WI38 (cell line): ENCODE measurements at regions not wholly inside any gene's neighbourhood (a gene's known extent, or its start where the extent isn't known, plus 50 kb on each side); places are given as distances from the start of the nearest gene placed in this dataset.

Source experiments
- H3K4me3 ChIP-seq: 2 replicates; pipeline ENCODE4 v1.5.1; 2011; ENCODE audit warnings: low read depth, mild to moderate bottlenecking, control low read depth, low read length
- CTCF ChIP-seq: IDR thresholded peaks from 2 replicates; pipeline ENCODE4 v1.5.1; 2012; ENCODE audit warnings: low read depth, mild to moderate bottlenecking, control low read depth, low read length

- H3K4me3 ChIP-seq = no peak overlapping the region
- no peak for TF ChIP-seq CTCF
Measured at GRCh38 chr16:80059836-80060235, 459.3 kb upstream of the MAF start.

DNA sequence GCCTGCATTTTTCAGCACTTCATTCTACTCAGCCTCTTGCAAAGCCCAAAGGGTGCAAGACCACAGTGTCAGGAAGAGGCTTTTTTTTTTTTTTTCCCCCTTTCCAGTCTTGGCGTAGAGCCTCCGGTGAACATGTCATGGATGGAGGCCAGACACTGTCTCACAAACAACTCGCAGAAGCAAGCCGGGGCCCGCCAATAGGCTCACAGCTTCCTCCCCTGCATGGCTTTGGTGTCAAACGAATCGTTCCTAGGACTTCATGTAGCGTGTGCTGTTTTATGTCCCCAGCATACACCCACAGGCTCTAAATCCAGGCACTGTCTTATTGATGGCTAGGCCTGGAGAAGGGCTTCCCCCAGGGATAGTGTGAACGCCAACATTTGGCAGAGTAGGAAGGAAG lies 457.7 kb upstream of the MAF start:
- H3K4me3 ChIP-seq = no peak overlapping the region

GRCh38 chr16:80056324-80056723 lies 455.8 kb upstream of the MAF start:
- no peak for TF ChIP-seq CTCF
- H3K4me3 ChIP-seq = no peak overlapping the region

More for the DNA sequence above, 457.7 kb upstream of the MAF start:
- TF ChIP-seq CTCF = no peak

DNA sequence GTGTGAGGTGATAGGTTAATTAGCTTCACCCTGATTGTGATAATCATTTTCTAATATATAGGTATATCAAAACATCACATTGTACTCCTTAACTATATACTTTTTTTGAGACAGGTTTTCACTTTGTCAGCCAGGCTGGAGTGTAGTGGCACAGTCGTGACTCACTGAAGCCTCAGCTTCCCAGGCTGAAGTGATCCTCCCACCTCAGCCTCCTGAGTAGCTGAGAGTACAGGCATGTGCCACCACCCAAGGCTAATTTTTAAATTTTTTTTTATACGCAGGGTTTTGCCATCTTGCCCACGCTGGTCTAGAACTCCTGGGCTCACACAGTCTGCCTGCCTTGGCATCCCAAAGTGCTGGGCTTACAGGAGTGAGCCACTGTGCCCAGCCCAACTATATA lies 455.3 kb upstream of the MAF start:
- no peak overlapping the region for H3K4me3 ChIP-seq
- no peak for TF ChIP-seq CTCF

DNA sequence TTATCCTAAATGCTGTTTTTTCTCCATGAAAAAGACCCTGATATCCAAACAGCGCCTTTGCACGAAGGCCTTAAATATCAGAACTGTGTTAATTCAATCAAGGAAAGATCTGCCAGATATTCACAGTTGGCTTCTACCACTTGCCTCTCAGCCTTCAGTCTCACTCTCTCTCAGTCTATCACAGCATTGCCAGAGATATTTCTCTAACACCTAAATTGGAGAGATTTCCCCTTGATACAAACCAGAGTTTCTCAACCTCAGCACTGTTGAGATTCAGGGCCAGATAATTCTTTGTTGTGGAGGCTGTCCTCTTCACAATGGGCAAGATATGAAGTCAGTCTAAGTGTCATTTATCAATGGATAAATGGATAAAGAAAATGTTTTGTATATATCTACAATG lies 454.1 kb upstream of the MAF start:
- no peak overlapping the region for H3K4me3 ChIP-seq
- no peak for TF ChIP-seq CTCF

GRCh38 chr16:80051040-80051439 lies 450.5 kb upstream of the MAF start:
- no peak overlapping the region for H3K4me3 ChIP-seq
- TF ChIP-seq CTCF = no peak

GRCh38 chr16:80048250-80048649 lies 447.7 kb upstream of the MAF start:
- no peak overlapping the region for H3K4me3 ChIP-seq
- TF ChIP-seq CTCF = no peak

- H3K4me3 ChIP-seq = no peak overlapping the region
- no peak for TF ChIP-seq CTCF
Measured at GRCh38 chr16:80047842-80048241, 447.3 kb upstream of the MAF start.
